ENCODE measurements at regions not wholly inside any gene's neighbourhood (a gene's known extent, or its start where the extent isn't known, plus 50 kb on each side); places are given as distances from the start of the nearest gene placed in this dataset.

DNA sequence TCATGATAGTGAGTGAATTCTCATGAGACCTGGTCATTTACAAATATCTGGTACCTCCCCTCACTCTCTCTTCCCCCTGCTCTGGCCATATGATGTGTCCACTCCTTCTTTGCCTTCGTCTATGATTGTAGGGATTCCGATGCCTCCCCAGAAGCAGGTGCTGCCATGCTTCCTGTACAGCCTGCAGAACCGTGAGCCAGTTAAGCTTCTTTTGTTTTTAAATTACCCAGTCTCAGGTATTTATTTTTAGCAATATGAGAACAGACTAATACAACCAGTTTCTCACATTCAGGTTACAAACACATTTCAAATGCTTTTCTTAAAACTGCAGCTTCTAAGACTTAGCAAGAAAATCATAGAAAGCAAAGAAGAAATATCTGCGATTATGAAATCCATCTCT is 321.2 kb upstream of the CDH7 start:
- POLR2A ChIA-PET, result no interaction called here
- TF ChIP-seq, protein P1, sequence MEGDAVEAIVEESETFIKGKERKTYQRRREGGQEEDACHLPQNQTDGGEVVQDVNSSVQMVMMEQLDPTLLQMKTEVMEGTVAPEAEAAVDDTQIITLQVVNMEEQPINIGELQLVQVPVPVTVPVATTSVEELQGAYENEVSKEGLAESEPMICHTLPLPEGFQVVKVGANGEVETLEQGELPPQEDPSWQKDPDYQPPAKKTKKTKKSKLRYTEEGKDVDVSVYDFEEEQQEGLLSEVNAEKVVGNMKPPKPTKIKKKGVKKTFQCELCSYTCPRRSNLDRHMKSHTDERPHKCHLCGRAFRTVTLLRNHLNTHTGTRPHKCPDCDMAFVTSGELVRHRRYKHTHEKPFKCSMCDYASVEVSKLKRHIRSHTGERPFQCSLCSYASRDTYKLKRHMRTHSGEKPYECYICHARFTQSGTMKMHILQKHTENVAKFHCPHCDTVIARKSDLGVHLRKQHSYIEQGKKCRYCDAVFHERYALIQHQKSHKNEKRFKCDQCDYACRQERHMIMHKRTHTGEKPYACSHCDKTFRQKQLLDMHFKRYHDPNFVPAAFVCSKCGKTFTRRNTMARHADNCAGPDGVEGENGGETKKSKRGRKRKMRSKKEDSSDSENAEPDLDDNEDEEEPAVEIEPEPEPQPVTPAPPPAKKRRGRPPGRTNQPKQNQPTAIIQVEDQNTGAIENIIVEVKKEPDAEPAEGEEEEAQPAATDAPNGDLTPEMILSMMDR (IDR thresholded peaks at IDR 0.05; ENCODE audit: insufficient read depth, low read depth, low read length), result no peak
- no peaks in the 10 kb centered on the region for H3K36me3 ChIP-seq (ENCODE audit: control insufficient read depth, insufficient read depth, low read length)
- H3K27me3 ChIP-seq (ENCODE audit: control insufficient read depth, insufficient read depth, low read length), result no peaks in the 10 kb centered on the region
- no peak for DNase-seq (ENCODE audit: low read depth)
- CTCF ChIA-PET, result no interaction called here
- no peak overlapping the region for H3K4me3 ChIP-seq (ENCODE audit: low read depth, low read length)

DNA sequence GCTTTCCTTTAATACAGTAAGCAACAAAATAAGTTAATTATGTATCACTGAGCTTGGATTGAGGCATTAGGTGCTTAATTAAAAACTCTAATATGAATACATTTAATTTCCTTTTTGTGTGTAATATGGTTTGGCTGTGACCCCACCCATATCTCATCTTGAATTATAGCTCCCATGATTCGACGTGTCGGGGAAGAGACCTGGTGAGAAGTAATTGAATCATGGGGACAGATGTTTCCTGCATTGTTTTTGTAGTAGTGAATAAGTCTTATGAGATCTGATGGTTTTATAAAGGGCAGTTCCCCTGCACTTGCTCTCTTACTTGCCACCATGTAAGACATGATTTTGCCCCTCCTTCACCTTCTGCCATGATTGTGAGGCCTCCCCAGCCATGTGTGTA is 325.4 kb upstream of the CDH7 start:
- DNase-seq (ENCODE audit: low read depth), result no peak
- POLR2A ChIA-PET, result no interaction called here
- no peak overlapping the region for H3K4me3 ChIP-seq (ENCODE audit: low read depth, low read length)
- CTCF ChIA-PET, result no interaction called here
- H3K36me3 ChIP-seq (ENCODE audit: control insufficient read depth, insufficient read depth, low read length), result no peaks in the 10 kb centered on the region
- no peaks in the 10 kb centered on the region for H3K27me3 ChIP-seq (ENCODE audit: control insufficient read depth, insufficient read depth, low read length)
- TF ChIP-seq, protein P1 (IDR thresholded peaks at IDR 0.05; ENCODE audit: insufficient read depth, low read depth, low read length), result no peak

DNA sequence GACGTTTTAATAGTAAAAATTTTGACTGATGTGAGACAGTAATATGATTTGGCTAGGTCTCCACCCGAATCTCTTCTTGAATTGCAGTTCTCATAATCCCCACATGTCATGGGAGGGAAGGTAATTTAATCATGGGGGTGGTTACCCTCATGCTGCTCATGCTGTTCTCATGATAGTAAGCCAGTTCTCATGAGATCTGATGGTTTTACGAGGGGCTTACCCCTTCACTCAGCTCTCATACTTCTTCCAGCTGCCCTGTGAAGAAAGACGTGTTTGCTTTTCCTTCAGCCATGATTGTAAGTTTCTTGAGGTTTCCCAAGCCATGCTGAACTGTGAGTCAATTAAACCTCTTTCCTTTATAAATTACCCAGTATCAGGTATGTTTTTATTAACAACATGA is 327.0 kb upstream of the CDH7 start:
- TF ChIP-seq, protein P1 (IDR thresholded peaks at IDR 0.05; ENCODE audit: insufficient read depth, low read depth, low read length), result no peak

DNA sequence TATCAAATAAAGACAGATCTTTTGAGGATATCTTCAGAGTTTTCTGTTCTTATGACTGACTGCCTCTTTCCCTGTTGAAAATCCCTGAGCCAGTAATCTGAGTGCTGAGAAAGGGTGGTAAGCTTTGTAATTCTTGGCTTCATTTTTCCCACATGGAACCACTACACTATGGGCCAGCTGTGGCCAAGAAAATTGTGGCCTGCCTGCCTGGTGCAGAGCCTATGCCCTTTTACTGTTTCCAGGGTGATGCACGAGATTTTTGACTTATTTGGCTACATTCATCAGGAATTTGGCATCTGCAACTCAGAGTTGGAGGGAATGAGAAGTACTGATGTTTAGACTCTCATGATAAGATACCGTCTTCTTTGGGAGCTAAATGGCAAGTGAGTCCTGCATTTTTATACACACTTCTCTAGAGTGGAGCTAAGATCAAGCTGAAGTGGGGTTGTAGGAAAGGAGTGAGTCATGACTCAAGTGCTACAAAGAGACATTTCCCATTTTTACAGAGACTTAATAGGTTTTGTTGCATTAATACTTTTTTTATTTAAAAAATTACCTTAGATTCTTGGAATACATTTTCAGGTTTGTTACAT is 328.2 kb upstream of the CDH7 start:
- POLR2A ChIA-PET, result no interaction called here
- CTCF ChIA-PET, result no interaction called here
- Histone ChIP-seq H3K4me3 (ENCODE audit: low read depth, low read length) (no peak overlapping the region), H3K36me3 (ENCODE audit: control insufficient read depth, insufficient read depth, low read length) (no peaks in the 10 kb centered on the region), H3K27me3 (ENCODE audit: control insufficient read depth, insufficient read depth, low read length) (no peaks in the 10 kb centered on the region)
- TF ChIP-seq, protein P1 (IDR thresholded peaks at IDR 0.05; ENCODE audit: insufficient read depth, low read depth, low read length), result no peak
- DNase-seq (ENCODE audit: low read depth), result no peak

More for the DNA sequence above, 327.0 kb upstream of the CDH7 start:
- Histone ChIP-seq H3K36me3 (ENCODE audit: control insufficient read depth, insufficient read depth, low read length) (no peaks in the 10 kb centered on the region), H3K27me3 (ENCODE audit: control insufficient read depth, insufficient read depth, low read length) (no peaks in the 10 kb centered on the region), H3K4me3 (ENCODE audit: low read depth, low read length) (no peak overlapping the region)
- POLR2A ChIA-PET, result no interaction called here
- CTCF ChIA-PET, result no interaction called here
- no peak for DNase-seq (ENCODE audit: low read depth)

DNA sequence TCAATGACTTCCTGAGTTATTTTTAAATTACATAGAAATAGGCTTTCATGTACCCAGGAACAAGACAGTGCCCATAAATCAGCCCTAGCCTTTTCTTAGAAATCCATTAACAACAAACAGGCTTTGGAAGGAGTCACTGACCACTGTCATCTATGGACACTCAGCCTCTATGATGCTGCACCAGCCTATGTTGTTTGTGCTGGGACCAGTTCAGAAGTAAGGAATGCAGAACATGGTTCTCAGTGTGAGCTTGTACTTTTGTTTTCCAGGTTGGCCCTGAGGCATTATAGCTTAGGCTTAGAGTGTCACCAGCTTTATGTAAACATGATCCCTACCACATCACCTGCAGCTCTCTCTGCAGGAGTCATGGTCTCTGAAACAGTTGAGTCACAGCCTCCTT is 335.7 kb upstream of the CDH7 start:
- Histone ChIP-seq H3K4me3 (ENCODE audit: low read depth, low read length) (no peak overlapping the region), H3K27me3 (ENCODE audit: control insufficient read depth, insufficient read depth, low read length) (no peaks in the 10 kb centered on the region), H3K36me3 (ENCODE audit: control insufficient read depth, insufficient read depth, low read length) (no peaks in the 10 kb centered on the region)
- ChIA-PET CTCF (no interaction called here), POLR2A (no interaction called here)
- no peak for DNase-seq (ENCODE audit: low read depth)
- TF ChIP-seq, protein P1 (IDR thresholded peaks at IDR 0.05; ENCODE audit: insufficient read depth, low read depth, low read length), result no peak
